Hematopoietic multipotent progenitor cell treated with erythropoietin and hydrocortisone succinate and interleukin-3 and kit ligand, for 4 days (in vitro differentiated cells): ENCODE measurements at regions not wholly inside any gene's neighbourhood (a gene's known extent, or its start where the extent isn't known, plus 50 kb on each side); places are given as distances from the start of the nearest gene placed in this dataset.
A peak's percentile ranks its signal among the peaks of the same experiment; 100 is the strongest.
"Not testable (repeated sequence)": the region's sequence is repeated elsewhere in the genome, so short reads cannot be mapped to it uniquely, and the experiment has no call there.

Experiments
- DNase-seq: peaks from one replicate; pipeline ENCODE4 v3.0.0-alpha.2; 2015

- not testable (repeated sequence) for DNase-seq
These were observed 1154.7 kb downstream of the FOXD4L5 start for GRCh38 chr9:64130325-64130724.

- no peak for DNase-seq
These were observed 1156.4 kb downstream of the FOXD4L5 start for GRCh38 chr9:64128572-64128971.

- DNase-seq: not testable (repeated sequence)
These were observed 1163.4 kb downstream of the FOXD4L5 start for GRCh38 chr9:64121602-64122001.

- not testable (repeated sequence) for DNase-seq
These were observed 1167.7 kb downstream of the FOXD4L5 start for GRCh38 chr9:64117329-64117728.

- not testable (repeated sequence) for DNase-seq
These were observed 1177.1 kb downstream of the FOXD4L5 start for GRCh38 chr9:64107867-64108266.

- DNase-seq: not testable (repeated sequence)
These were observed 1177.8 kb downstream of the FOXD4L5 start for GRCh38 chr9:64107211-64107610.

GRCh38 chr9:64105193-64105592 lies 1179.8 kb downstream of the FOXD4L5 start:
- DNase-seq: not testable (repeated sequence)

GRCh38 chr9:64101504-64101903 lies 1183.5 kb downstream of the FOXD4L5 start:
- not testable (repeated sequence) for DNase-seq

- DNase-seq: not testable (repeated sequence)
These were observed 1184.3 kb downstream of the FOXD4L5 start for GRCh38 chr9:64100571-64101155.

GRCh38 chr9:64085998-64086397 lies 1199.0 kb downstream of the FOXD4L5 start:
- not testable (repeated sequence) for DNase-seq

GRCh38 chr9:64071358-64072253 lies 1213.4 kb downstream of the FOXD4L5 start:
- not testable (repeated sequence) for DNase-seq

- DNase-seq: not testable (repeated sequence)
These were observed 1214.2 kb downstream of the FOXD4L5 start for GRCh38 chr9:64070611-64071357.

- not testable (repeated sequence) for DNase-seq
These were observed 1214.9 kb downstream of the FOXD4L5 start for GRCh38 chr9:64070083-64070482.

- DNase-seq: no peak
These were observed 1218.2 kb downstream of the FOXD4L5 start for GRCh38 chr9:64066736-64067368.

- no peak for DNase-seq
These were observed 1223.9 kb downstream of the FOXD4L5 start for GRCh38 chr9:64061013-64061627.

GRCh38 chr9:64058070-64058469 lies 1226.9 kb downstream of the FOXD4L5 start:
- not testable (repeated sequence) for DNase-seq

- DNase-seq: no peak
These were observed 1227.5 kb downstream of the FOXD4L5 start for GRCh38 chr9:64057553-64057952.

GRCh38 chr9:64028925-64029324 lies 1256.1 kb downstream of the FOXD4L5 start:
- not testable (repeated sequence) for DNase-seq

- not testable (repeated sequence) for DNase-seq
These were observed 1264.1 kb downstream of the FOXD4L5 start for GRCh38 chr9:64020696-64021491.

GRCh38 chr9:64017666-64018065 lies 1267.3 kb downstream of the FOXD4L5 start:
- DNase-seq: not testable (repeated sequence)

- DNase-seq: peak; percentile 48
These were observed 1268.1 kb downstream of the FOXD4L5 start for GRCh38 chr9:64016845-64017406.
